MV-4-11 (cell line): ENCODE measurements at regions not wholly inside any gene's neighbourhood (a gene's known extent, or its start where the extent isn't known, plus 50 kb on each side); places are given as distances from the start of the nearest gene placed in this dataset.

Source experiments
- DNase-seq: peaks from one replicate; lab custom pipeline; 2025; lab: John Stamatoyannopoulos, UW

GRCh38 chr2:157933160-157933920 lies 57.2 kb upstream of the ACVR1 start:
- no peak for DNase-seq

- no peak for DNase-seq
These were observed 56.5 kb upstream of the ACVR1 start for GRCh38 chr2:157932480-157933159.

- no peak for DNase-seq
These were observed 55.4 kb upstream of the ACVR1 start for GRCh38 chr2:157931542-157931941.

- no peak for DNase-seq
These were observed 54.6 kb upstream of the ACVR1 start for GRCh38 chr2:157930728-157931127.

GRCh38 chr2:157929871-157930667 lies 53.9 kb upstream of the ACVR1 start:
- DNase-seq: peak; percentile 81

- no peak for DNase-seq
These were observed 52.2 kb upstream of the ACVR1 start for GRCh38 chr2:157928372-157928771.

GRCh38 chr2:157927155-157927554 lies 51.0 kb upstream of the ACVR1 start:
- DNase-seq: no peak
